Renal cortex interstitium (tissue), 11 donors: ENCODE measurements at regions not wholly inside any gene's neighbourhood (a gene's known extent, or its start where the extent isn't known, plus 50 kb on each side); places are given as distances from the start of the nearest gene placed in this dataset.
"Not testable (repeated sequence)": the region's sequence is repeated elsewhere in the genome, so short reads cannot be mapped to it uniquely, and the experiment has no call there.

Experiments
- DNase-seq, 11 donors: peaks; one replicate each; pipeline ENCODE4 v3.0.0-alpha.2; 2013; ENCODE audit warnings: low read depth in 9 of 11, low spot score in 4 of 11; ENCODE audit errors: extremely low read depth in 1 of 11

DNA sequence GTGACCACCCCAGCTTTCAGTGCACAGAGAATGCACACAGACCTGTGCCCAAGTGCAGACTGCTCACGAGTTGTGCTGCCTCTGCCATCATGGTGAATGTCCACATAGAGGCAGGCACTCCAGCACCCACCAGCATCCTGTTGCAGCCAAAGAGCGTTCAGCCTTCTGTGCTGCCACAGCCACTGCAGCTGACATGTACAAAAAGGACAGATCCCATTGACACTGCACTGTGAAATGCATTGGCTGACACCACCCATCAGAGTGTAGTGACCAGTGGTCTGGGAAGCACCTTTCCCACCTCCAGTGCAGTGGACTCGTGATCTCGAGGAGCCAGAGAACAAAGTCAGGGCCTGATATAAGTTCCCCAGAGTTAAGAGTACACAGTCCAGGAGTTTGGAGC lies 260.3 kb downstream of the RAP2B start:
- no peak for DNase-seq

DNA sequence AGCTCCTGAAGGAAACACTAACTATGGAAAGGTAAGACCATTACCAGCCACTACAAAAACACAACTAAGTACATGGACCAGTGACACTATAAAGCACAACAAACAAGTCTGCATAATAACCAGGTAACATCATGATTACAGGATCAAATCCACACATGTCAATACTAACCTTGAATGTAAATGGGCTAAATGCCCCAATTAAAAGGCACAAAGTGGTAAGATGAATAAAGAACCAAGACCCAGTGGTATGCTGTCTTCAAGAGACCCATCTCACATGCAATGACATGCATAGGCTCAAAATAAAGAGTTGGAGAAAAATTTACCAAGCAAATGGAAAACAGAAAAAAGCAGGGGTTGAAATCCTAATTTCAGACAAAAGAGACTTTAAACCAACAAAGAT lies 261.8 kb downstream of the RAP2B start:
- not testable (repeated sequence) for DNase-seq

GRCh38 chr3:153426344-153426743 lies 264.3 kb downstream of the RAP2B start:
- DNase-seq: no peak

- no peak for DNase-seq
These were observed 264.8 kb downstream of the RAP2B start for GRCh38 chr3:153426803-153427202.

DNA sequence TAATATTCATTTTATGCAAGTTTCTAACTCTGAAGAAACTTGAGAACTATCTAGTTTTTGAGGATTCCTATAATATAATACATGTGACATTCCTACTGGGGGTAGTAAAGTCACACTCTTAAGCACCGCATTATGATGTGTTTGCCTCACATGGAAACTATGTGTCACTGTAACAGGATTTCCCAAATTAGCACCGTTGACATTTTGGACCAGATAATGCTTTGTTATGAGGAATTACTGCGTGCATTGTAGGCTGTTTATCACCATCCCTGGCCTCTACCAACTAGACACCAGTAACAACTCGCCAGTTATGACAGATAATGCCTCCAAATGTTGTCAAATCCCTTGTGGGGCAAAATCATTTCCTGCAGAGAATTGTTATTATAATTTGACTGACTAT lies 267.8 kb downstream of the RAP2B start:
- no peak for DNase-seq

- no peak for DNase-seq
These were observed 269.1 kb downstream of the RAP2B start for GRCh38 chr3:153431076-153431475.

- DNase-seq: no peak
These were observed 275.6 kb downstream of the RAP2B start for GRCh38 chr3:153437666-153438065.

- peak in 1 of 11 donors; percentile 3 for DNase-seq
These were observed 276.2 kb downstream of the RAP2B start for GRCh38 chr3:153438271-153438670.

- no peak for DNase-seq
These were observed 277.8 kb downstream of the RAP2B start for GRCh38 chr3:153439780-153440179.

DNA sequence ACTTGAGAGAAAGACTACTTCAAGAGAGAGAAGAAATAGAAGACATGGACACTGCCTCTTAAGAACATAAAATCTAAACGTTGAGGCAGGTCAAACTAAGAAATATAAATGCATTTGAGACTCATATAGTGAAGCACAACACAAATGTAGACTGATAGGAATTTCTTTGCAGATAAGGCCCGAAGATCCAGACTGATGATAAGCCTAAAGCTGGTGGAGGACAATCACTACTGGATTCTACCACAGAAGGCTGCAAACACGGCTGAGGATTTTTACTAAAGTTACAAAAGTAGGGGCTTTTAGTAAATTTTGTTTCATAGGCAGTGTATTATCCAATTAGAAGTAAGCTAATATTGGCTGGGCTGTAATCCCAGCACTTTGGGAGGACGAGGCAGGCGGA lies 278.3 kb downstream of the RAP2B start:
- DNase-seq: no peak

DNA sequence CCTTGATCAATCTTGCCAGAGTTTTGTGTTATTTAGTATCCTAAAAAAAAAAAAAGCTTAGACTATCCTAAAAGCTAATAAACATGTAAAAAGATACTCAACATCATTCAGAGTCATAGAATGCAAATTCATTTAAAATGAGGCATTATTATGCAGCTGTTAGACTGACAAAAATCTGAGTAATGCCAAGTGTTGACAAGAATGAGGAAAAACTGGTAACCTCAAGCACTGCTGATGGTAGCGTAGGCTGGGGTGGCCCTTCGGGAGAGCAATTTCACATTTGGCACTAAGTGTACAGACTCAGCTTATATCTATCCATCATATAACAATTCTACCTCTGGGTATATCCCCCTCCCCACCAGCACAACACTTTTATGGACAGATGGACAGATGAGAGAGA lies 280.4 kb downstream of the RAP2B start:
- no peak for DNase-seq

DNA sequence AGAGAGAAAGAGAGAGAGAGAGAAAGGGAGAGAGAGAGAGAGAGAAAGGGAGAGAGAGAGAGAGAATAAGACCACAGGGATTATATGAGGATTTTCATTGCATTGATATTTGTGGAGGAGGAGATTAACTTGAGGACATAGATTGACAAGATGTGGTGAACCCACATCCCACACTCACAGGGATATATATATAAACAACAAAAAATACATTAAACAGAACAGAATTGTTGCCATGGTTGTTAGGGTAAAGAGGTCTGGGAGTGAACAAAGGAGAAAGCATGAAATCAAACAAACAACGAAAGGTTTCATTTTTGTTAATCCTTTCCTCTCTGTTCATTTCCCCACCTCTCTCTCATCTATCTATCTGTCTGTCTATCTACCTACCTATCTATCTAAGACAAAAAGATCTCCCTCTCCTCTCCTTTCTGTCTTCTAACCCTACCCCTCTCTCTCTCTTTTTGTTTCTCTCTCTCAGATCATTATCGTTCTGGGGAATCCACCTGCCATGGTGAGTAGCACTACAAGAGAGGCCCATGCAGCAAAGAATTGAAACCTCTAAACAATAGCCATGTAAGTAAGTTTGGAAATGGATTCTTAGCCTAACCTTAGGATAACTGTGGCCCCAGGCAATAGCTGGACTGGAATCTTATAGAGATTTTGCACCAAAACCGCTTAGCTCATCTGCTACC lies 280.9 kb downstream of the RAP2B start:
- no peak for DNase-seq

- DNase-seq: no peak
These were observed 281.9 kb downstream of the RAP2B start for GRCh38 chr3:153443961-153444360.

- DNase-seq: no peak
These were observed 283.8 kb downstream of the RAP2B start for GRCh38 chr3:153445817-153446216.

- no peak for DNase-seq
These were observed 286.3 kb downstream of the RAP2B start for GRCh38 chr3:153448151-153448829.

- DNase-seq: no peak
These were observed 295.0 kb downstream of the RAP2B start for GRCh38 chr3:153456833-153457545.

DNA sequence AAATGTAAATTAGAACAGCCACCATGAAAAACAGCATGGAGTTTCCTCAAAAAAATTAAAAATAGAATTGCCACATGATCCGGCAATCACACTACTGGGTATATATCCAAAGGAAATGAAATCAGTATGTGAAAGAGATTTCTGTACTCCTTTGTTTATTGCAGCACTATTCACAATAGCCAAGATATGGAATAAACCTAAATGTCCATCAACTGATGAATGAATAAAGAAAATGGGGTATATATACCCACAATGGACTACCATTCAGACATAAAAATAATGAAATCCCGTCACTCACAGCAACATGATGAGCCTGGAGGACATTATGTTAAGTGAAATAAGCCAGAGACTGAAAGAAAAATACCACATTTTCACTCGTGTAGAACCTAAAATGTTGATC lies 296.9 kb downstream of the RAP2B start:
- DNase-seq: no peak

GRCh38 chr3:153462545-153462944 lies 300.5 kb downstream of the RAP2B start:
- no peak for DNase-seq

DNA sequence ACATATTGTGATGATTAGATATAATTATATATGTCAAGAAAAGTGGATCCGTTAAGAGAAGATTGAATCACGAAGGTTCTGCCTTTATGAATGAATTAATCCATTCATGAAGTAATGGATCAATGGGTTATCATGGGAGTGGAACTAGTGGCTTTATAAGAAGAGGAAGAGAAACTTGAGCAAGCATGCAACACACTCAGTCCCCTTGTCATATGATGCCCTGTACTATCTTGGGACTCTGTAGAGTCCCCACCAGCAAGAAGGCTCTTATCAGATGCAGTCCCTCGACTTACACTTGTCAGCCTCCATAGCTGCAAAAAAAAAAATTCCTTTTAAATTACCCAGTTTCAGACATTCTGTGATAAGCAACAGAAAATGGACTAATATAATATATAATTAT lies 301.9 kb downstream of the RAP2B start:
- DNase-seq: no peak

GRCh38 chr3:153469162-153469561 lies 307.1 kb downstream of the RAP2B start:
- no peak for DNase-seq
